Right atrium auricular region (tissue), 2 donors: ENCODE measurements at regions not wholly inside any gene's neighbourhood (a gene's known extent, or its start where the extent isn't known, plus 50 kb on each side); places are given as distances from the start of the nearest gene placed in this dataset.

Experiments used
- DNase-seq: peaks from one replicate; pipeline ENCODE4 v3.0.0-alpha.2; 2019; ENCODE audit warnings: low spot score
- H3K27ac ChIP-seq, 2 donors: fragments of 200-600 bp; sonication (generic); 1 replicate in 1 of 2; 2 replicates in 1 of 2; pipeline ENCODE4 v1.5.1; 2016 to 2019
- H3K27me3 ChIP-seq, 2 donors: fragments of 200-600 bp; sonication (generic); one replicate each; pipeline versions ENCODE4 v1.5.1 to v1.6.0; 2017 to 2019
- H3K36me3 ChIP-seq: fragments of 200-600 bp; sonication (generic); one replicate; pipeline ENCODE4 v1.5.1; 2016
- H3K4me1 ChIP-seq, 2 donors: fragments of 200-600 bp; sonication (generic); one replicate each; pipeline versions ENCODE4 v1.5.1 to v1.6.0; 2017 to 2019
- H3K4me3 ChIP-seq, 2 donors: fragments of 200-600 bp; sonication (generic); 1 replicate in 1 of 2; 2 replicates in 1 of 2; pipeline ENCODE4 v1.5.1; 2017 to 2019; ENCODE audit warnings: mild to moderate bottlenecking in 1 of 2, moderate library complexity in 1 of 2
- H3K9me3 ChIP-seq, 2 donors: fragments of 200-600 bp; sonication (generic); one replicate each; pipeline ENCODE4 v1.5.1; 2019
- TF ChIP-seq, protein P1 (sequence below), 2 donors: fragments of 200-600 bp; sonication (generic); IDR thresholded peaks; one replicate each; pipeline ENCODE4 v1.5.1; 2019; ENCODE audit warnings: antibody characterized with exemption in 2 of 2

DNA sequence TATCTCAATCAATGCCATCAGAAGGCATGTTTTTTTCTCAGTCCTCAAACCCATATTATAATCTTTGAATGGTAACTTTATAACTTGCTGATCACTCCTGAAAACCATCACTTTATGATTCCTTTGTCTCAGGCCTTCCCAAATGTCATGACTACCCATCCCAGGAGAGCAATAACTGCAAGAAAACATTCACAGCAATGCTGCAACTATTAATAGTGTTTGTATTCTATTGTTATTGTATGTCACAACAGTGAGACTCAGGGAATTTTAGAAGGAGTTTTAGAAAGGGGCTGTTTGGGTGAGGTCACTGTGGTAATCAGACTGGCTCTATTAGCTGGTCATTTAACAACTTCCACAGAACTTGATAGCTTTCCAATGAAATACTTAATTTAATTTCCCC lies 301.4 kb upstream of the TBX18 start:
- TF ChIP-seq, protein P1, sequence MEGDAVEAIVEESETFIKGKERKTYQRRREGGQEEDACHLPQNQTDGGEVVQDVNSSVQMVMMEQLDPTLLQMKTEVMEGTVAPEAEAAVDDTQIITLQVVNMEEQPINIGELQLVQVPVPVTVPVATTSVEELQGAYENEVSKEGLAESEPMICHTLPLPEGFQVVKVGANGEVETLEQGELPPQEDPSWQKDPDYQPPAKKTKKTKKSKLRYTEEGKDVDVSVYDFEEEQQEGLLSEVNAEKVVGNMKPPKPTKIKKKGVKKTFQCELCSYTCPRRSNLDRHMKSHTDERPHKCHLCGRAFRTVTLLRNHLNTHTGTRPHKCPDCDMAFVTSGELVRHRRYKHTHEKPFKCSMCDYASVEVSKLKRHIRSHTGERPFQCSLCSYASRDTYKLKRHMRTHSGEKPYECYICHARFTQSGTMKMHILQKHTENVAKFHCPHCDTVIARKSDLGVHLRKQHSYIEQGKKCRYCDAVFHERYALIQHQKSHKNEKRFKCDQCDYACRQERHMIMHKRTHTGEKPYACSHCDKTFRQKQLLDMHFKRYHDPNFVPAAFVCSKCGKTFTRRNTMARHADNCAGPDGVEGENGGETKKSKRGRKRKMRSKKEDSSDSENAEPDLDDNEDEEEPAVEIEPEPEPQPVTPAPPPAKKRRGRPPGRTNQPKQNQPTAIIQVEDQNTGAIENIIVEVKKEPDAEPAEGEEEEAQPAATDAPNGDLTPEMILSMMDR (IDR thresholded peaks at IDR 0.05): no peak
- Histone ChIP-seq H3K27me3 (no peaks in the 10 kb centered on the region), H3K9me3 (no peaks in the 10 kb centered on the region), H3K36me3 (no peaks in the 10 kb centered on the region), H3K4me3 (no peak overlapping the region), H3K27ac (no peak overlapping the region), H3K4me1 (no peaks in the 10 kb centered on the region)
- no peak for DNase-seq

DNA sequence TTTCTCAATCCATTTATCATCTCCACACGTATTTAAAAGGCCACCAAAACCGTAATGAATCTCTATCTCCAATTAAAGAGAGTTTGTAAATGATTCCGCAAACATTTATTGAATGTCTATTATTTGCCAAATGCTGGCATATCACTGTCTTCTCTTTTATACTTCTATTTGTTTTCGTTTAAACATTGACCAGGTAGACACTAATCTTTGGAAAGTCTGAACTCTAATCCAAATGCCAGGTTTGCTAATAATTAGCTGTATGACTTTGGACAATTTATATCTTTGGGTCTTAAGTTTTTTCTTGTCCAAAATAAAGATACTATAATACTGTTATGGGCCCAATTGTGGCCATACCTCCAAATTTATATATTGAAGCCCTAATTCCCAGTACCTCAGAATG lies 299.2 kb upstream of the TBX18 start:
- TF ChIP-seq, protein P1 (IDR thresholded peaks at IDR 0.05): no peak
- Histone ChIP-seq H3K27ac (no peak overlapping the region), H3K9me3 (no peaks in the 10 kb centered on the region), H3K4me1 (no peaks in the 10 kb centered on the region), H3K27me3 (no peaks in the 10 kb centered on the region), H3K36me3 (no peaks in the 10 kb centered on the region), H3K4me3 (no peak overlapping the region)
- DNase-seq: no peak

DNA sequence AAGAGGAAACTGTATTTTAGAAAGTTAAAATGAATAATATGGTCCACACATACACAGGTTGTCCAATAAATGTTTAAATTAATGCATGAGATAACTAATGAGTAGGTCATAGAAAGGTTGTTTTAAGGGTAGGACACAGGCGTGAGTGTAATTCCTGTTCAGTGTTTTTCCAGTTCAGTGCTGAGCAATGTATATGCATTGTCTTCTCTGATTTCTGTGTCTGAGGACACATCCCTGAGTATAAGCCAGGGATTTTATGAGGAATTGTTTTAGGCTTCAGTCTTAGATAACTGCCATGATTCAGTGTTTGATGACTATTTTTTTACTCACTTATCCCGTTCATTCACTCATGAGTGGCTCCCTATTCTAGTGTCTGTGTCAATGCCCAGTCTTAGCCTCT lies 298.5 kb upstream of the TBX18 start:
- DNase-seq: no peak
- no peaks in the 10 kb centered on the region for H3K27me3 ChIP-seq
- H3K9me3 ChIP-seq: no peaks in the 10 kb centered on the region
- TF ChIP-seq, protein P1 (IDR thresholded peaks at IDR 0.05): no peak
- H3K4me1 ChIP-seq: no peaks in the 10 kb centered on the region
- no peaks in the 10 kb centered on the region for H3K36me3 ChIP-seq
- H3K4me3 ChIP-seq: no peak overlapping the region
- no peak overlapping the region for H3K27ac ChIP-seq

DNA sequence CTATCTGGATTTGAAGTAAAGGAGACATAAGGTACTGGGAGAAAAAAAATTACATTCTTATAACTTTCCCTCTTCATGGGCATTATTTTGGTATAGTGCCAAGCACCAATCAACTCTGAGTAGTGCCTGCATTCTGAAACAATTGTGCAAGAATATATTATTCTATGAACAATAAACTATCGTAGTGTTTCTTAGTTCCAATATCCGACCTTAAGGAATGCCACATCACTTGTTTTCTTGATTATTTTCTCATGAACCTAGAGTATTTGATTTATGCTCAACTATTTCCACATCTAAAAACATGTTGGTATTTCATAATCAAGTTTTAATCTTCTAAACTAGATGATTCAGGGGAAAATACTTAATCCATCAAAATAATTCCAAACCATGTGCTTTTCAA lies 294.4 kb upstream of the TBX18 start:
- Histone ChIP-seq H3K36me3 (no peaks in the 10 kb centered on the region), H3K27ac (no peak overlapping the region), H3K4me1 (no peaks in the 10 kb centered on the region), H3K9me3 (no peaks in the 10 kb centered on the region), H3K4me3 (no peak overlapping the region), H3K27me3 (no peaks in the 10 kb centered on the region)
- DNase-seq: no peak
- TF ChIP-seq, protein P1 (IDR thresholded peaks at IDR 0.05): no peak

DNA sequence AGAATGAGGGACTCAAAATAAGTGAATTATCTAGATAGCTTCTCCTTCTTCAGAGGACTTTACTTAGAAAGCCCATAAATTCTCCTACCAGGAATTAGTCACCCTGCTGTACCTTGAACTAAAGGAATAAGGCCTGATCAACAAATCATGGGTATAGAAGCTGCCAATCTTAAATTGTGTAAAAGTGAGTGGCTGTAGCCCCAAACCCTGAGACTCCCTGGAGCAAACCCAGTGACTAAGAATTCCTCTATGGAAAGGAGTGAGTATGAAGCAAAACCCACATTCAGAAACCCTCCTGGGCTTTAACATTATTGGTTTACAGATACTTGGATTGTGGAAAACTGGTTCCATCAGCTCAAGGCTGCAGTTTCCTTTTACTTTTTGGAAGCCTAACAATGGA lies 285.8 kb upstream of the TBX18 start:
- Histone ChIP-seq H3K36me3 (no peaks in the 10 kb centered on the region), H3K9me3 (no peaks in the 10 kb centered on the region), H3K4me1 (no peaks in the 10 kb centered on the region), H3K4me3 (no peak overlapping the region), H3K27ac (no peak overlapping the region), H3K27me3 (no peaks in the 10 kb centered on the region)
- TF ChIP-seq, protein P1 (IDR thresholded peaks at IDR 0.05): no peak
- DNase-seq: no peak

DNA sequence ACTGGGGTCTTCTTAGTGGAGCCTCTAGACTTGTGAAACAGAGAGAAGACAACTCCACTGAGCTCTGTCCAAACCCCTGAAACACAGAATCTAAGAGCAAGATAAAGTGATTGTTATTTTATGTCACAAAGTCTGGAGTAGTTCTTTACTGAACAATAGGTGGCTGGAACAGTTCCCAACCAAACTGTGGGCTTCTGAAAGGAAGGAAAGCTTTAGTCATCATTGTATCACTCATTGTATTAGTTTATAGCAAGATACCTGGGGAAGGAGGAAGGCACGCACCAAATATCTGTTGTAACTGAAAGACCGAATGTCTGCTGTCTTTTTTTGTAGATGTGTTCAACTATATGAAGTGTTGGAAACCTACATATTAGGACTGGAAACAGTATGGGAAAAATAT lies 284.9 kb upstream of the TBX18 start:
- TF ChIP-seq, protein P1 (IDR thresholded peaks at IDR 0.05): no peak
- Histone ChIP-seq H3K27ac (no peak overlapping the region), H3K4me3 (no peak overlapping the region), H3K27me3 (no peaks in the 10 kb centered on the region), H3K9me3 (no peaks in the 10 kb centered on the region), H3K36me3 (no peaks in the 10 kb centered on the region), H3K4me1 (no peaks in the 10 kb centered on the region)
- no peak for DNase-seq
